ENCODE measurements at regions not wholly inside any gene's neighbourhood (a gene's known extent, or its start where the extent isn't known, plus 50 kb on each side); places are given as distances from the start of the nearest gene placed in this dataset.

GRCh38 chr6:169898788-169899480, 147.5 kb downstream of the ERMARD start:
- no peak overlapping the region for H3K27ac ChIP-seq (ENCODE audit: low read depth, low read length)
- no peaks in the 10 kb centered on the region for H3K27me3 ChIP-seq (ENCODE audit: control insufficient read depth, insufficient read depth, low read length)
- H3K9ac ChIP-seq (ENCODE audit: low read length) = no peak overlapping the region
- no peaks in the 10 kb centered on the region for H3K36me3 ChIP-seq (ENCODE audit: control insufficient read depth, insufficient read depth, low read length)
- no peaks in the 10 kb centered on the region for H3K4me1 ChIP-seq (ENCODE audit: control insufficient read depth, insufficient read depth, low read length)
- H3K4me3 ChIP-seq (ENCODE audit: low read length) = no peak overlapping the region

- no peaks in the 10 kb centered on the region for H3K36me3 ChIP-seq (ENCODE audit: control insufficient read depth, insufficient read depth, low read length)
- no peaks in the 10 kb centered on the region for H3K27me3 ChIP-seq (ENCODE audit: control insufficient read depth, insufficient read depth, low read length)
- H3K4me3 ChIP-seq (ENCODE audit: low read length) = no peak overlapping the region
- H3K27ac ChIP-seq (ENCODE audit: low read depth, low read length) = no peak overlapping the region
- H3K9ac ChIP-seq (ENCODE audit: low read length) = no peak overlapping the region
- no peaks in the 10 kb centered on the region for H3K4me1 ChIP-seq (ENCODE audit: control insufficient read depth, insufficient read depth, low read length)
Observed at GRCh38 chr6:169897601-169898358, 146.4 kb downstream of the ERMARD start.

- no peak overlapping the region for H3K27ac ChIP-seq (ENCODE audit: low read depth, low read length)
- no peaks in the 10 kb centered on the region for H3K4me1 ChIP-seq (ENCODE audit: control insufficient read depth, insufficient read depth, low read length)
- no peak overlapping the region for H3K4me3 ChIP-seq (ENCODE audit: low read length)
- H3K36me3 ChIP-seq (ENCODE audit: control insufficient read depth, insufficient read depth, low read length) = no peaks in the 10 kb centered on the region
- no peaks in the 10 kb centered on the region for H3K27me3 ChIP-seq (ENCODE audit: control insufficient read depth, insufficient read depth, low read length)
- H3K9ac ChIP-seq (ENCODE audit: low read length) = no peak overlapping the region
Observed at GRCh38 chr6:169896826-169897456, 145.5 kb downstream of the ERMARD start.

GRCh38 chr6:169895926-169896761, 144.7 kb downstream of the ERMARD start:
- no peaks in the 10 kb centered on the region for H3K36me3 ChIP-seq (ENCODE audit: control insufficient read depth, insufficient read depth, low read length)
- no peaks in the 10 kb centered on the region for H3K27me3 ChIP-seq (ENCODE audit: control insufficient read depth, insufficient read depth, low read length)
- H3K27ac ChIP-seq (ENCODE audit: low read depth, low read length) = no peak overlapping the region

GRCh38 chr6:169895000-169895759, 143.8 kb downstream of the ERMARD start:
- Histone ChIP-seq H3K27ac (ENCODE audit: low read depth, low read length) (no peak overlapping the region), H3K4me3 (ENCODE audit: low read length) (no peak overlapping the region), H3K4me1 (ENCODE audit: control insufficient read depth, insufficient read depth, low read length) (no peaks in the 10 kb centered on the region), H3K27me3 (ENCODE audit: control insufficient read depth, insufficient read depth, low read length) (no peaks in the 10 kb centered on the region), H3K9ac (ENCODE audit: low read length) (no peak overlapping the region), H3K36me3 (ENCODE audit: control insufficient read depth, insufficient read depth, low read length) (no peaks in the 10 kb centered on the region)

More at GRCh38 chr6:169895926-169896761, 144.7 kb downstream of the ERMARD start:
- Histone ChIP-seq H3K9ac (ENCODE audit: low read length) (no peak overlapping the region), H3K4me3 (ENCODE audit: low read length) (no peak overlapping the region), H3K4me1 (ENCODE audit: control insufficient read depth, insufficient read depth, low read length) (no peaks in the 10 kb centered on the region)

- Histone ChIP-seq H3K27ac (ENCODE audit: low read depth, low read length) (no peak overlapping the region), H3K9ac (ENCODE audit: low read length) (no peak overlapping the region), H3K4me3 (ENCODE audit: low read length) (no peak overlapping the region), H3K27me3 (ENCODE audit: control insufficient read depth, insufficient read depth, low read length) (no peaks in the 10 kb centered on the region), H3K36me3 (ENCODE audit: control insufficient read depth, insufficient read depth, low read length) (no peaks in the 10 kb centered on the region), H3K4me1 (ENCODE audit: control insufficient read depth, insufficient read depth, low read length) (no peaks in the 10 kb centered on the region)
Observed at GRCh38 chr6:169894377-169894960, 143.0 kb downstream of the ERMARD start.

- H3K9ac ChIP-seq (ENCODE audit: low read length) = no peak overlapping the region
- H3K27ac ChIP-seq (ENCODE audit: low read depth, low read length) = no peak overlapping the region
- no peaks in the 10 kb centered on the region for H3K27me3 ChIP-seq (ENCODE audit: control insufficient read depth, insufficient read depth, low read length)
- no peak overlapping the region for H3K4me3 ChIP-seq (ENCODE audit: low read length)
- no peaks in the 10 kb centered on the region for H3K36me3 ChIP-seq (ENCODE audit: control insufficient read depth, insufficient read depth, low read length)
- H3K4me1 ChIP-seq (ENCODE audit: control insufficient read depth, insufficient read depth, low read length) = no peaks in the 10 kb centered on the region
Observed at GRCh38 chr6:169893624-169894023, 142.2 kb downstream of the ERMARD start.

GRCh38 chr6:169891846-169892245, 140.4 kb downstream of the ERMARD start:
- no peak overlapping the region for H3K4me3 ChIP-seq (ENCODE audit: low read length)
- H3K27ac ChIP-seq (ENCODE audit: low read depth, low read length) = no peak overlapping the region
- H3K9ac ChIP-seq (ENCODE audit: low read length) = no peak overlapping the region
- no peaks in the 10 kb centered on the region for H3K4me1 ChIP-seq (ENCODE audit: control insufficient read depth, insufficient read depth, low read length)
- H3K27me3 ChIP-seq (ENCODE audit: control insufficient read depth, insufficient read depth, low read length) = no peaks in the 10 kb centered on the region
- no peaks in the 10 kb centered on the region for H3K36me3 ChIP-seq (ENCODE audit: control insufficient read depth, insufficient read depth, low read length)

- H3K4me1 ChIP-seq (ENCODE audit: control insufficient read depth, insufficient read depth, low read length) = no peaks in the 10 kb centered on the region
- no peaks in the 10 kb centered on the region for H3K36me3 ChIP-seq (ENCODE audit: control insufficient read depth, insufficient read depth, low read length)
- no peak overlapping the region for H3K27ac ChIP-seq (ENCODE audit: low read depth, low read length)
- H3K4me3 ChIP-seq (ENCODE audit: low read length) = no peak overlapping the region
- H3K27me3 ChIP-seq (ENCODE audit: control insufficient read depth, insufficient read depth, low read length) = no peaks in the 10 kb centered on the region
- no peak overlapping the region for H3K9ac ChIP-seq (ENCODE audit: low read length)
Observed at GRCh38 chr6:169891421-169891820, 140.0 kb downstream of the ERMARD start.

GRCh38 chr6:169890901-169891300, 139.5 kb downstream of the ERMARD start:
- Histone ChIP-seq H3K27ac (ENCODE audit: low read depth, low read length) (no peak overlapping the region), H3K27me3 (ENCODE audit: control insufficient read depth, insufficient read depth, low read length) (no peaks in the 10 kb centered on the region), H3K4me3 (ENCODE audit: low read length) (no peak overlapping the region), H3K4me1 (ENCODE audit: control insufficient read depth, insufficient read depth, low read length) (no peaks in the 10 kb centered on the region), H3K9ac (ENCODE audit: low read length) (no peak overlapping the region), H3K36me3 (ENCODE audit: control insufficient read depth, insufficient read depth, low read length) (no peaks in the 10 kb centered on the region)

- H3K27me3 ChIP-seq (ENCODE audit: control insufficient read depth, insufficient read depth, low read length) = no peaks in the 10 kb centered on the region
- no peak overlapping the region for H3K9ac ChIP-seq (ENCODE audit: low read length)
- H3K36me3 ChIP-seq (ENCODE audit: control insufficient read depth, insufficient read depth, low read length) = no peaks in the 10 kb centered on the region
- no peak overlapping the region for H3K4me3 ChIP-seq (ENCODE audit: low read length)
- H3K4me1 ChIP-seq (ENCODE audit: control insufficient read depth, insufficient read depth, low read length) = no peaks in the 10 kb centered on the region
- H3K27ac ChIP-seq (ENCODE audit: low read depth, low read length) = no peak overlapping the region
Observed at GRCh38 chr6:169890049-169890448, 138.6 kb downstream of the ERMARD start.

All from rectal smooth muscle tissue (tissue), 1 donor.